OCI-LY1 (cell line): ENCODE measurements at regions not wholly inside any gene's neighbourhood (a gene's known extent, or its start where the extent isn't known, plus 50 kb on each side); places are given as distances from the start of the nearest gene placed in this dataset.

Experiments
- H2AFZ ChIP-seq: fragments of 200-600 bp; sonication (generic), shearing (Covaris generic); 2 replicates; pipeline ENCODE4 v1.6.0; 2014; ENCODE audit warnings: antibody characterized with exemption, mild to moderate bottlenecking, low read length
- H3F3A ChIP-seq: fragments of 200-600 bp; sonication (generic), shearing (Covaris generic); 2 replicates; pipeline ENCODE4 v1.6.0; 2014; ENCODE audit warnings: mild to moderate bottlenecking, antibody characterized with exemption, low read length, moderate library complexity; ENCODE audit not compliant: insufficient read depth
- H3K27ac ChIP-seq: fragments of 200-600 bp; sonication (generic); 2 replicates; pipeline ENCODE4 v1.5.1; 2014; ENCODE audit warnings: low read length, mixed run types, mild to moderate bottlenecking, low read depth; ENCODE audit not compliant: poor library complexity, severe bottlenecking
- H3K27me3 ChIP-seq: fragments of 200-600 bp; sonication (generic); 2 replicates; pipeline ENCODE4 v1.6.0; 2014; ENCODE audit warnings: antibody characterized with exemption, mild to moderate bottlenecking, low read length, moderate library complexity; ENCODE audit not compliant: insufficient read depth
- H3K36me3 ChIP-seq: fragments of 200-600 bp; sonication (generic); 2 replicates; pipeline ENCODE4 v1.6.1; 2014; ENCODE audit warnings: mild to moderate bottlenecking, antibody characterized with exemption, low read length, moderate library complexity, mixed read lengths; ENCODE audit not compliant: insufficient read depth
- H3K4me1 ChIP-seq: fragments of 200-600 bp; sonication (generic); 2 replicates; pipeline ENCODE4 v1.5.1; 2014; ENCODE audit warnings: mild to moderate bottlenecking, low read length, moderate library complexity; ENCODE audit not compliant: insufficient read depth, severe bottlenecking
- H3K4me2 ChIP-seq: fragments of 200-600 bp; sonication (generic), shearing (Covaris generic); 2 replicates; pipeline ENCODE4 v1.6.1; 2014; ENCODE audit warnings: low read length
- H3K4me3 ChIP-seq: fragments of 200-600 bp; sonication (generic); 2 replicates; pipeline ENCODE4 v1.5.1; 2014; ENCODE audit warnings: low read length, low read depth, mild to moderate bottlenecking, mixed read lengths; ENCODE audit not compliant: poor library complexity, severe bottlenecking
- H3K79me2 ChIP-seq: fragments of 200-600 bp; shearing (Covaris generic); 2 replicates; pipeline ENCODE4 v1.6.1; 2016; ENCODE audit warnings: mixed run types, low read length, mixed read lengths; ENCODE audit not compliant: insufficient read depth
- H3K9ac ChIP-seq: fragments of 200-600 bp; sonication (generic), shearing (Covaris generic); 2 replicates; pipeline ENCODE4 v1.6.1; 2014; ENCODE audit warnings: mild to moderate bottlenecking, low read length, mixed read lengths
- H3K9me2 ChIP-seq: fragments of 200-600 bp; sonication (generic), shearing (Covaris generic); 2 replicates; pipeline ENCODE4 v1.6.1; 2014; ENCODE audit warnings: low read depth, mild to moderate bottlenecking, low read length, mixed read lengths
- H3K9me3 ChIP-seq: fragments of 200-600 bp; shearing (Covaris generic); 2 replicates; pipeline ENCODE4 v1.6.1; 2014; ENCODE audit warnings: low read length, mixed read lengths
- H4K20me1 ChIP-seq: fragments of 200-600 bp; sonication (generic), shearing (Covaris generic); 2 replicates; pipeline ENCODE4 v1.6.0; 2016; ENCODE audit warnings: mild to moderate bottlenecking, low read length; ENCODE audit not compliant: insufficient read depth
- EZH2 ChIP-seq: fragments of 200-600 bp; sonication (generic), shearing (Covaris generic); IDR thresholded peaks from 2 replicates; pipeline ENCODE4 v1.8.0; 2017; ENCODE audit warnings: borderline replicate concordance, mixed run types, mild to moderate bottlenecking, antibody characterized with exemption, low read length, moderate library complexity, mixed read lengths
- TF ChIP-seq, protein P1 (sequence below): fragments of 200-600 bp; sonication (generic), shearing (Covaris generic); IDR thresholded peaks from 2 replicates; pipeline ENCODE4 v1.5.1; 2017; ENCODE audit warnings: mild to moderate bottlenecking, antibody characterized with exemption, low read length, moderate library complexity, mixed read lengths

DNA sequence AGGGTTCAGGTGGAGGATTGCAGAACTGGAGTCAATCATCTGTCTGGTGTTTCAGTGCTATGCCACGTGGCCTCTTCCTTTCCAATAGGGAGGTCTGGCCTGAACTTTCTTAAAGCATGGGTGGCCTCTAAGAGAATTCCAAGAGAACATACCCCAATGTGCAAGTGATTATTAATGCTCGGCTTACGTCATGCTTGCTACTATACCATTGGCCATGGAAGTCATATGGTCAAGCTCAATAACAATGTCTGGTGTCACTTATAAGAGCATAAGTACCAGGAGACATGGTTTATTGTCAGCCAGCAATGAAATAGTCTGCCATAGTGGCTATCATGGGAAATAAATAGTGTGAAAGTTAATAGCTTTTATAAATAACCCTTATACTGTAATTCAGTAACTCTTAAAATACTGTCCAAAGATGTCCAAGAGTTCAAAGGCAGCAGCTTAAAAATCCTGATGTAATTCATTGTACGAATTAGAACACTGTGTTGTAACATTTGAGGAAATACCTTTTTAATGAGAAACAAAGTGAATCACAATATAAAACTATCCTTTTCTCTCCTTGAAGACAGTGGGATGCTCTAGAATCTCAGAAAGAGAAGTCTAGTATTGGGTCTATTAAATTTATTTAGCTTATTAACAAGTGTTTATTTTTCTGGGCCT lies 355.4 kb upstream of the PRR16 start:
- H3K4me3 ChIP-seq, result no peak overlapping the region
- H3K27ac ChIP-seq, result no peak overlapping the region
- no peaks in the 10 kb centered on the region for H3K4me1 ChIP-seq
- H3K9ac ChIP-seq, result no peak overlapping the region
- H4K20me1 ChIP-seq, result no peaks in the 10 kb centered on the region
- no peak overlapping the region for H3K4me2 ChIP-seq
- no peak overlapping the region for H2AFZ ChIP-seq
- H3F3A ChIP-seq, result no peaks in the 10 kb centered on the region
- H3K9me2 ChIP-seq, result no peaks in the 10 kb centered on the region
- H3K79me2 ChIP-seq, result no peaks in the 10 kb centered on the region
- H3K27me3 ChIP-seq, result no peaks in the 10 kb centered on the region
- no peaks in the 10 kb centered on the region for H3K9me3 ChIP-seq
- no peak for TF ChIP-seq EZH2
- TF ChIP-seq, protein P1, sequence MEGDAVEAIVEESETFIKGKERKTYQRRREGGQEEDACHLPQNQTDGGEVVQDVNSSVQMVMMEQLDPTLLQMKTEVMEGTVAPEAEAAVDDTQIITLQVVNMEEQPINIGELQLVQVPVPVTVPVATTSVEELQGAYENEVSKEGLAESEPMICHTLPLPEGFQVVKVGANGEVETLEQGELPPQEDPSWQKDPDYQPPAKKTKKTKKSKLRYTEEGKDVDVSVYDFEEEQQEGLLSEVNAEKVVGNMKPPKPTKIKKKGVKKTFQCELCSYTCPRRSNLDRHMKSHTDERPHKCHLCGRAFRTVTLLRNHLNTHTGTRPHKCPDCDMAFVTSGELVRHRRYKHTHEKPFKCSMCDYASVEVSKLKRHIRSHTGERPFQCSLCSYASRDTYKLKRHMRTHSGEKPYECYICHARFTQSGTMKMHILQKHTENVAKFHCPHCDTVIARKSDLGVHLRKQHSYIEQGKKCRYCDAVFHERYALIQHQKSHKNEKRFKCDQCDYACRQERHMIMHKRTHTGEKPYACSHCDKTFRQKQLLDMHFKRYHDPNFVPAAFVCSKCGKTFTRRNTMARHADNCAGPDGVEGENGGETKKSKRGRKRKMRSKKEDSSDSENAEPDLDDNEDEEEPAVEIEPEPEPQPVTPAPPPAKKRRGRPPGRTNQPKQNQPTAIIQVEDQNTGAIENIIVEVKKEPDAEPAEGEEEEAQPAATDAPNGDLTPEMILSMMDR, result no peak
- H3K36me3 ChIP-seq, result no peaks in the 10 kb centered on the region

GRCh38 chr5:120122703-120123102 lies 341.4 kb upstream of the PRR16 start:
- no peaks in the 10 kb centered on the region for H3F3A ChIP-seq
- H3K4me2 ChIP-seq, result no peak overlapping the region
- no peak overlapping the region for H3K4me3 ChIP-seq
- H3K9me3 ChIP-seq, result no peaks in the 10 kb centered on the region
- TF ChIP-seq, protein P1, result no peak
- no peak for TF ChIP-seq EZH2
- no peak overlapping the region for H3K27ac ChIP-seq
- H2AFZ ChIP-seq, result no peak overlapping the region
- no peak overlapping the region for H3K9ac ChIP-seq
- no peaks in the 10 kb centered on the region for H4K20me1 ChIP-seq
- no peaks in the 10 kb centered on the region for H3K4me1 ChIP-seq
- no peaks in the 10 kb centered on the region for H3K27me3 ChIP-seq
- no peaks in the 10 kb centered on the region for H3K36me3 ChIP-seq
- no peaks in the 10 kb centered on the region for H3K79me2 ChIP-seq
- H3K9me2 ChIP-seq, result no peaks in the 10 kb centered on the region

- no peaks in the 10 kb centered on the region for H3K4me1 ChIP-seq
- TF ChIP-seq, protein P1, result no peak
- no peak for TF ChIP-seq EZH2
- H3K9ac ChIP-seq, result no peak overlapping the region
- no peak overlapping the region for H3K4me2 ChIP-seq
- no peak overlapping the region for H3K27ac ChIP-seq
- no peaks in the 10 kb centered on the region for H3K27me3 ChIP-seq
- H3K4me3 ChIP-seq, result no peak overlapping the region
- H3K79me2 ChIP-seq, result no peaks in the 10 kb centered on the region
- no peak overlapping the region for H2AFZ ChIP-seq
- H3K9me3 ChIP-seq, result no peaks in the 10 kb centered on the region
- no peaks in the 10 kb centered on the region for H4K20me1 ChIP-seq
- H3F3A ChIP-seq, result no peaks in the 10 kb centered on the region
- H3K36me3 ChIP-seq, result no peaks in the 10 kb centered on the region
- no peaks in the 10 kb centered on the region for H3K9me2 ChIP-seq
Observed at GRCh38 chr5:120124031-120124430, 340.1 kb upstream of the PRR16 start.
